Myocyte (in vitro differentiated cells): ENCODE measurements at regions not wholly inside any gene's neighbourhood (a gene's known extent, or its start where the extent isn't known, plus 50 kb on each side); places are given as distances from the start of the nearest gene placed in this dataset.
"Not testable (repeated sequence)": the region's sequence is repeated elsewhere in the genome, so short reads cannot be mapped to it uniquely, and the experiment has no call there.

ENCODE experiments used
- DNase-seq: peaks from one replicate; pipeline ENCODE4 v3.0.0-alpha.2; 2012; ENCODE audit warnings: low read depth

- DNase-seq, result no peak
Measured at GRCh38 chr4:100906973-100907372, 389.2 kb upstream of the EMCN start.

GRCh38 chr4:100900945-100901344 lies 383.1 kb upstream of the EMCN start:
- DNase-seq, result not testable (repeated sequence)

GRCh38 chr4:100900134-100900533 lies 382.3 kb upstream of the EMCN start:
- DNase-seq, result no peak

- DNase-seq, result no peak
Measured at GRCh38 chr4:100898844-100899243, 381.0 kb upstream of the EMCN start.

GRCh38 chr4:100895556-100896197 lies 377.9 kb upstream of the EMCN start:
- peak; percentile 12 for DNase-seq

- no peak for DNase-seq
Measured at GRCh38 chr4:100894339-100894870, 376.6 kb upstream of the EMCN start.

- DNase-seq, result no peak
Measured at GRCh38 chr4:100891808-100892207, 374.0 kb upstream of the EMCN start.

- no peak for DNase-seq
Measured at GRCh38 chr4:100889898-100890297, 372.1 kb upstream of the EMCN start.

- no peak for DNase-seq
Measured at GRCh38 chr4:100889401-100889800, 371.6 kb upstream of the EMCN start.

- no peak for DNase-seq
Measured at GRCh38 chr4:100882661-100883060, 364.8 kb upstream of the EMCN start.

GRCh38 chr4:100881283-100881682 lies 363.5 kb upstream of the EMCN start:
- no peak for DNase-seq

GRCh38 chr4:100880011-100880410 lies 362.2 kb upstream of the EMCN start:
- DNase-seq, result no peak

GRCh38 chr4:100879471-100879870 lies 361.6 kb upstream of the EMCN start:
- no peak for DNase-seq

- no peak for DNase-seq
Measured at GRCh38 chr4:100876546-100876945, 358.7 kb upstream of the EMCN start.

- DNase-seq, result no peak
Measured at GRCh38 chr4:100875296-100876068, 357.7 kb upstream of the EMCN start.

- peak; percentile 51 for DNase-seq
Measured at GRCh38 chr4:100872811-100873210, 355.0 kb upstream of the EMCN start.

GRCh38 chr4:100870940-100871772 lies 353.3 kb upstream of the EMCN start:
- DNase-seq, result peak; percentile 29

GRCh38 chr4:100869276-100869675 lies 351.5 kb upstream of the EMCN start:
- DNase-seq, result no peak

- DNase-seq, result peak; percentile 60
Measured at GRCh38 chr4:100868281-100868680, 350.5 kb upstream of the EMCN start.

GRCh38 chr4:100852326-100852725 lies 334.5 kb upstream of the EMCN start:
- DNase-seq, result no peak

GRCh38 chr4:100849319-100849718 lies 331.5 kb upstream of the EMCN start:
- no peak for DNase-seq

- peak; percentile 16 for DNase-seq
Measured at GRCh38 chr4:100848841-100849240, 331.0 kb upstream of the EMCN start.
